ENCODE measurements at regions not wholly inside any gene's neighbourhood (a gene's known extent, or its start where the extent isn't known, plus 50 kb on each side); places are given as distances from the start of the nearest gene placed in this dataset.
"Not testable (repeated sequence)": the region's sequence is repeated elsewhere in the genome, so short reads cannot be mapped to it uniquely, and the experiment has no call there.

DNA sequence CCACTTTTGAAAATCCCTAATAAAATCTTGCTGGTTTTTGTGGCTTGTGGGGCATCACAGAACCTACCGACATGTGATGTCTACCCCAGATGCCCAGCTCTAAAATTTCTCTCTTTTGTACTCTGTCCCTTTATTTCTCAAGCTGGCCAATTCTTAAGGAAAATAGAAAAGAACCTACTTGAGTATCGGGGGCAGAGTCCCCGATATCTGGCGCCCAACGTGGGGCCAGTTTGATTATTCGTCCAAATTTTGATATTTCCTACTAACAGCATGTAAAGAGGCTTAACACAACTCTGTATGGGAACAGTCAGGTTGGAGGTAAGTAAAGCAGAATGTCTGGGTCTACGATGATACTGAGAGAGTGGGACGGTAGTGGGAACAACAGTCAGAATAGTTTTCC is 810.6 kb downstream of the SLC6A15 start:
- not testable (repeated sequence) for TF ChIP-seq ATF3 (IDR thresholded peaks at IDR 0.05); RAD21 (IDR thresholded peaks at IDR 0.05); YY1 (IDR thresholded peaks at IDR 0.05); EGR1 (IDR thresholded peaks at IDR 0.05; ENCODE audit: low read depth in 2 of 2); GABPA (IDR thresholded peaks at IDR 0.05 in 1 of 2, conservative IDR thresholded peaks at IDR 0.05 in 1 of 2); RXRA (IDR thresholded peaks at IDR 0.05)
- TF ChIP-seq, protein P1, sequence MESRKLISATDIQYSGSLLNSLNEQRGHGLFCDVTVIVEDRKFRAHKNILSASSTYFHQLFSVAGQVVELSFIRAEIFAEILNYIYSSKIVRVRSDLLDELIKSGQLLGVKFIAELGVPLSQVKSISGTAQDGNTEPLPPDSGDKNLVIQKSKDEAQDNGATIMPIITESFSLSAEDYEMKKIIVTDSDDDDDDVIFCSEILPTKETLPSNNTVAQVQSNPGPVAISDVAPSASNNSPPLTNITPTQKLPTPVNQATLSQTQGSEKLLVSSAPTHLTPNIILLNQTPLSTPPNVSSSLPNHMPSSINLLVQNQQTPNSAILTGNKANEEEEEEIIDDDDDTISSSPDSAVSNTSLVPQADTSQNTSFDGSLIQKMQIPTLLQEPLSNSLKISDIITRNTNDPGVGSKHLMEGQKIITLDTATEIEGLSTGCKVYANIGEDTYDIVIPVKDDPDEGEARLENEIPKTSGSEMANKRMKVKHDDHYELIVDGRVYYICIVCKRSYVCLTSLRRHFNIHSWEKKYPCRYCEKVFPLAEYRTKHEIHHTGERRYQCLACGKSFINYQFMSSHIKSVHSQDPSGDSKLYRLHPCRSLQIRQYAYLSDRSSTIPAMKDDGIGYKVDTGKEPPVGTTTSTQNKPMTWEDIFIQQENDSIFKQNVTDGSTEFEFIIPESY (IDR thresholded peaks at IDR 0.05): not testable (repeated sequence)
- TF ChIP-seq, protein P2, sequence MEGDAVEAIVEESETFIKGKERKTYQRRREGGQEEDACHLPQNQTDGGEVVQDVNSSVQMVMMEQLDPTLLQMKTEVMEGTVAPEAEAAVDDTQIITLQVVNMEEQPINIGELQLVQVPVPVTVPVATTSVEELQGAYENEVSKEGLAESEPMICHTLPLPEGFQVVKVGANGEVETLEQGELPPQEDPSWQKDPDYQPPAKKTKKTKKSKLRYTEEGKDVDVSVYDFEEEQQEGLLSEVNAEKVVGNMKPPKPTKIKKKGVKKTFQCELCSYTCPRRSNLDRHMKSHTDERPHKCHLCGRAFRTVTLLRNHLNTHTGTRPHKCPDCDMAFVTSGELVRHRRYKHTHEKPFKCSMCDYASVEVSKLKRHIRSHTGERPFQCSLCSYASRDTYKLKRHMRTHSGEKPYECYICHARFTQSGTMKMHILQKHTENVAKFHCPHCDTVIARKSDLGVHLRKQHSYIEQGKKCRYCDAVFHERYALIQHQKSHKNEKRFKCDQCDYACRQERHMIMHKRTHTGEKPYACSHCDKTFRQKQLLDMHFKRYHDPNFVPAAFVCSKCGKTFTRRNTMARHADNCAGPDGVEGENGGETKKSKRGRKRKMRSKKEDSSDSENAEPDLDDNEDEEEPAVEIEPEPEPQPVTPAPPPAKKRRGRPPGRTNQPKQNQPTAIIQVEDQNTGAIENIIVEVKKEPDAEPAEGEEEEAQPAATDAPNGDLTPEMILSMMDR (IDR thresholded peaks at IDR 0.05; ENCODE audit: low read depth, low read length, missing input control): not testable (repeated sequence)
- TF ChIP-seq, protein P3, sequence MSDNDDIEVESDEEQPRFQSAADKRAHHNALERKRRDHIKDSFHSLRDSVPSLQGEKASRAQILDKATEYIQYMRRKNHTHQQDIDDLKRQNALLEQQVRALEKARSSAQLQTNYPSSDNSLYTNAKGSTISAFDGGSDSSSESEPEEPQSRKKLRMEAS (IDR thresholded peaks at IDR 0.05): not testable (repeated sequence)
